ENCODE measurements at regions not wholly inside any gene's neighbourhood (a gene's known extent, or its start where the extent isn't known, plus 50 kb on each side); places are given as distances from the start of the nearest gene placed in this dataset.
A peak's percentile ranks its signal among the peaks of the same experiment; 100 is the strongest.
"Not testable (repeated sequence)": the region's sequence is repeated elsewhere in the genome, so short reads cannot be mapped to it uniquely, and the experiment has no call there.

GRCh38 chr20:29496767-29497166 lies 1760.7 kb upstream of the DEFB115 start:
- not testable (repeated sequence) for H3K4me3 ChIP-seq (ENCODE audit: low read length in 2 of 2)

GRCh38 chr20:29497261-29497671 lies 1760.2 kb upstream of the DEFB115 start:
- Histone ChIP-seq H3K4me1 (ENCODE audit: control insufficient read depth in 2 of 2, insufficient read depth in 2 of 2, low read length in 2 of 2) (no peaks in the 10 kb centered on the region), H3K36me3 (ENCODE audit: control insufficient read depth in 2 of 2, insufficient read depth in 2 of 2, low read length in 1 of 2) (no peaks in the 10 kb centered on the region), H3K27ac (ENCODE audit: low read depth in 1 of 2, low read length in 1 of 2) (no peak overlapping the region), H3K27me3 (ENCODE audit: control insufficient read depth in 2 of 2, insufficient read depth in 1 of 2, low read length in 1 of 2) (no peaks in the 10 kb centered on the region), H3K9me3 (ENCODE audit: control insufficient read depth in 2 of 2, insufficient read depth in 1 of 2, low read length in 1 of 2) (peaks cover 1 to 12% of the 10 kb centered on the region in 2 donors), H3K4me3 (ENCODE audit: low read length in 2 of 2) (no peak overlapping the region)
- WGBS: 57% methylated on average over 39 of the region's 39 CpGs
- DNase-seq (ENCODE audit: low read depth in 6 of 9, low spot score in 9 of 9): peak in 1 of 9 donors; percentile 6

More at GRCh38 chr20:29496767-29497166, 1760.7 kb upstream of the DEFB115 start:
- not testable (repeated sequence) for H3K27me3 ChIP-seq (ENCODE audit: control insufficient read depth in 2 of 2, insufficient read depth in 1 of 2, low read length in 1 of 2); H3K36me3 ChIP-seq (ENCODE audit: control insufficient read depth in 2 of 2, insufficient read depth in 2 of 2, low read length in 1 of 2); H3K4me1 ChIP-seq (ENCODE audit: control insufficient read depth in 2 of 2, insufficient read depth in 2 of 2, low read length in 2 of 2); DNase-seq (ENCODE audit: low read depth in 6 of 9, low spot score in 9 of 9); H3K27ac ChIP-seq (ENCODE audit: low read depth in 1 of 2, low read length in 1 of 2)
- H3K9me3 ChIP-seq (ENCODE audit: control insufficient read depth in 2 of 2, insufficient read depth in 1 of 2, low read length in 1 of 2): peaks cover 1 to 12% of the 10 kb centered on the region in 2 donors
- 50% methylated on average over 27 of the region's 27 CpGs for WGBS

DNA sequence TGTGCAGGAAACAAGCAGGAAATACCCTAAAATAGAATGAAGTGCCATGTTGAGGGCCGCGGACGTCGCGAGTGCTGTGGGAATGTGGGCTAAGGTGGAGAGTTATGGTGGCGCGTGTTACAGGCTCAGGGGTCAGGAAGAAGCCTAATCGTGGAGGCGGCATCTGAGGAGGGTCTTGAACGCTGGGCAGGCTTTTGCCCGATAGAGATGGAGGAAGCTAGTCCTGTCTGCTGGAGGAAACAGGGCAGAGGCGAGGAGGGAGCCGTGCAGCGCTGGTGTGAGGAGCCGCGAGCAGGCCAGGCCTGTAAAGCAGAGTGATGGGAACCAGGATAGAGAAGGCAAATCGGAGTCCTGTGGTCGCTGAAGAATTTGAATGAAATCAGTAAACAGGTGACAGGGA lies 1759.8 kb upstream of the DEFB115 start:
- WGBS: 61% methylated on average over 18 of the region's 18 CpGs
- H3K27ac ChIP-seq (ENCODE audit: low read depth in 1 of 2, low read length in 1 of 2); H3K36me3 ChIP-seq (ENCODE audit: control insufficient read depth in 2 of 2, insufficient read depth in 2 of 2, low read length in 1 of 2); H3K4me3 ChIP-seq (ENCODE audit: low read length in 2 of 2); H3K4me1 ChIP-seq (ENCODE audit: control insufficient read depth in 2 of 2, insufficient read depth in 2 of 2, low read length in 2 of 2); H3K27me3 ChIP-seq (ENCODE audit: control insufficient read depth in 2 of 2, insufficient read depth in 1 of 2, low read length in 1 of 2); DNase-seq (ENCODE audit: low read depth in 6 of 9, low spot score in 9 of 9): not testable (repeated sequence)
- H3K9me3 ChIP-seq (ENCODE audit: control insufficient read depth in 2 of 2, insufficient read depth in 1 of 2, low read length in 1 of 2): peaks cover 1 to 12% of the 10 kb centered on the region in 2 donors

DNA sequence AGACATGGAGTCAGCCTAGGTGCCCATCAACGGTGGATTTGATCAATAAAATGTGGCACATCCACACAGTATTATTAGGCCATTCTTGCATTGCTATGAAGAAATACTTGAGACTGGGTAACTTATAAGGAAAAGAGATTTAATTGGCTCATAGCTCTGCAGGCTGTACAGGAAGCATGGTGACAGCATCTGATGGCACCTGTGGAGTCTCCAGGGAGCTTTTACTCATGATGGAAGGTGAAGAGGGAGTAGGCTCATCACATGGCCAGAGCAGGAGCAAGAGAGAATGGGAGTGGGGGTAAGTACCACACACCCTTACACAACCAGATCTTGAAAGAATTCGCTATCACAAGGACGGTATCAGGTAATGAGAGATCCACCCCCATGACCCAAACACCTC lies 1756.7 kb upstream of the DEFB115 start:
- H3K4me3 ChIP-seq (ENCODE audit: low read length in 2 of 2); H3K4me1 ChIP-seq (ENCODE audit: control insufficient read depth in 2 of 2, insufficient read depth in 2 of 2, low read length in 2 of 2); H3K27me3 ChIP-seq (ENCODE audit: control insufficient read depth in 2 of 2, insufficient read depth in 1 of 2, low read length in 1 of 2); H3K36me3 ChIP-seq (ENCODE audit: control insufficient read depth in 2 of 2, insufficient read depth in 2 of 2, low read length in 1 of 2); H3K27ac ChIP-seq (ENCODE audit: low read depth in 1 of 2, low read length in 1 of 2): not testable (repeated sequence)
- DNase-seq (ENCODE audit: low read depth in 6 of 9, low spot score in 9 of 9): peak in 1 of 9 donors; percentile 5
- WGBS: 53% methylated on average over 3 of the region's 3 CpGs
- H3K9me3 ChIP-seq (ENCODE audit: control insufficient read depth in 2 of 2, insufficient read depth in 1 of 2, low read length in 1 of 2): peaks cover 1 to 12% of the 10 kb centered on the region in 2 donors

DNA sequence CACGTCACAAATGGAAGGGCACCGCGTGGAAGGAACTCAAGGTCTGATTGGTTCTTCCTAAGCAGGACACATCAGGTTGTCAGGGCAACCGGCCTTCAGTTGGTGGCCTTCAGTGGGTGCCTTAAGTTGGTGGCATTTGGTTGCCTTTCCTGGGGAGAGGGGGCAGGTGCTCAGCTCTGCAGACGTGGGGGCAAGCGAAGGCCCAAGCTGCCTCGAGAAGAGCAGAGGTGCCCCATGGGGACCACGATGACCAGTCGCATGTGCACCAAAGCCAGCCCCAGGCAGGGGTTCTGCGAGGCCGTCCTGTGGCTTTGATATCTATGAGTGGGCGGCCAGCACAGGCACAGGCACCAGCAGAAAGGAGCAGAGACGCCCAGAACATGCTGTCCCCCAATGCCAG lies 1742.8 kb upstream of the DEFB115 start:
- H3K27me3 ChIP-seq (ENCODE audit: control insufficient read depth in 2 of 2, insufficient read depth in 1 of 2, low read length in 1 of 2); H3K36me3 ChIP-seq (ENCODE audit: control insufficient read depth in 2 of 2, insufficient read depth in 2 of 2, low read length in 1 of 2); H3K27ac ChIP-seq (ENCODE audit: low read depth in 1 of 2, low read length in 1 of 2); H3K4me3 ChIP-seq (ENCODE audit: low read length in 2 of 2); DNase-seq (ENCODE audit: low read depth in 6 of 9, low spot score in 9 of 9); H3K9me3 ChIP-seq (ENCODE audit: control insufficient read depth in 2 of 2, insufficient read depth in 1 of 2, low read length in 1 of 2); H3K4me1 ChIP-seq (ENCODE audit: control insufficient read depth in 2 of 2, insufficient read depth in 2 of 2, low read length in 2 of 2): not testable (repeated sequence)
- 75% methylated on average over 13 of the region's 13 CpGs for WGBS

GRCh38 chr20:29516847-29517246 lies 1740.6 kb upstream of the DEFB115 start:
- not testable (repeated sequence) for H3K4me3 ChIP-seq (ENCODE audit: low read length in 2 of 2); H3K36me3 ChIP-seq (ENCODE audit: control insufficient read depth in 2 of 2, insufficient read depth in 2 of 2, low read length in 1 of 2); H3K9me3 ChIP-seq (ENCODE audit: control insufficient read depth in 2 of 2, insufficient read depth in 1 of 2, low read length in 1 of 2); H3K4me1 ChIP-seq (ENCODE audit: control insufficient read depth in 2 of 2, insufficient read depth in 2 of 2, low read length in 2 of 2); DNase-seq (ENCODE audit: low read depth in 6 of 9, low spot score in 9 of 9); H3K27me3 ChIP-seq (ENCODE audit: control insufficient read depth in 2 of 2, insufficient read depth in 1 of 2, low read length in 1 of 2); H3K27ac ChIP-seq (ENCODE audit: low read depth in 1 of 2, low read length in 1 of 2)
- 63% methylated on average over 5 of the region's 5 CpGs for WGBS

- 54% methylated on average over 5 of the region's 5 CpGs for WGBS
Observed at GRCh38 chr20:29519610-29520241, 1737.7 kb upstream of the DEFB115 start.

GRCh38 chr20:29533566-29534177 lies 1723.8 kb upstream of the DEFB115 start:
- 45% methylated on average over 4 of the region's 4 CpGs for WGBS
- not testable (repeated sequence) for H3K27ac ChIP-seq (ENCODE audit: low read depth in 1 of 2, low read length in 1 of 2); H3K36me3 ChIP-seq (ENCODE audit: control insufficient read depth in 2 of 2, insufficient read depth in 2 of 2, low read length in 1 of 2); DNase-seq (ENCODE audit: low read depth in 6 of 9, low spot score in 9 of 9); H3K4me3 ChIP-seq (ENCODE audit: low read length in 2 of 2); H3K9me3 ChIP-seq (ENCODE audit: control insufficient read depth in 2 of 2, insufficient read depth in 1 of 2, low read length in 1 of 2); H3K27me3 ChIP-seq (ENCODE audit: control insufficient read depth in 2 of 2, insufficient read depth in 1 of 2, low read length in 1 of 2); H3K4me1 ChIP-seq (ENCODE audit: control insufficient read depth in 2 of 2, insufficient read depth in 2 of 2, low read length in 2 of 2)

More at GRCh38 chr20:29519610-29520241, 1737.7 kb upstream of the DEFB115 start:
- H3K4me3 ChIP-seq (ENCODE audit: low read length in 2 of 2); H3K36me3 ChIP-seq (ENCODE audit: control insufficient read depth in 2 of 2, insufficient read depth in 2 of 2, low read length in 1 of 2); H3K4me1 ChIP-seq (ENCODE audit: control insufficient read depth in 2 of 2, insufficient read depth in 2 of 2, low read length in 2 of 2); DNase-seq (ENCODE audit: low read depth in 6 of 9, low spot score in 9 of 9); H3K27ac ChIP-seq (ENCODE audit: low read depth in 1 of 2, low read length in 1 of 2); H3K27me3 ChIP-seq (ENCODE audit: control insufficient read depth in 2 of 2, insufficient read depth in 1 of 2, low read length in 1 of 2); H3K9me3 ChIP-seq (ENCODE audit: control insufficient read depth in 2 of 2, insufficient read depth in 1 of 2, low read length in 1 of 2): not testable (repeated sequence)

GRCh38 chr20:29566901-29567635 lies 1690.4 kb upstream of the DEFB115 start:
- DNase-seq (ENCODE audit: low read depth in 6 of 9, low spot score in 9 of 9); H3K4me1 ChIP-seq (ENCODE audit: control insufficient read depth in 2 of 2, insufficient read depth in 2 of 2, low read length in 2 of 2); H3K4me3 ChIP-seq (ENCODE audit: low read length in 2 of 2); H3K36me3 ChIP-seq (ENCODE audit: control insufficient read depth in 2 of 2, insufficient read depth in 2 of 2, low read length in 1 of 2); H3K27ac ChIP-seq (ENCODE audit: low read depth in 1 of 2, low read length in 1 of 2); H3K9me3 ChIP-seq (ENCODE audit: control insufficient read depth in 2 of 2, insufficient read depth in 1 of 2, low read length in 1 of 2); H3K27me3 ChIP-seq (ENCODE audit: control insufficient read depth in 2 of 2, insufficient read depth in 1 of 2, low read length in 1 of 2): not testable (repeated sequence)
- WGBS: 56% methylated on average over 43 of the region's 44 CpGs

Data from thymus (tissue), 11 donors.